Keratinocyte (primary cell): ENCODE measurements at regions not wholly inside any gene's neighbourhood (a gene's known extent, or its start where the extent isn't known, plus 50 kb on each side); places are given as distances from the start of the nearest gene placed in this dataset.
A peak's percentile ranks its signal among the peaks of the same experiment; 100 is the strongest.

ENCODE experiments used
- DNase-seq: peaks from one replicate; pipeline ENCODE4 v3.0.0-alpha.2; 2011; ENCODE audit warnings: low read depth, missing footprints, low spot score
- FAIRE-seq: peaks from 2 replicates; lab custom pipeline; 2011; peaks lifted over from hg19 to GRCh38; lab: Jason Lieb, UNC
- H2AFZ ChIP-seq: 2 replicates; pipeline ENCODE4 v1.6.0; 2012; ENCODE audit warnings: low read length, control low read depth, inconsistent platforms; ENCODE audit not compliant: control insufficient read depth
- H3K27ac ChIP-seq: 2 replicates; pipeline ENCODE4 v1.5.1; 2011; ENCODE audit warnings: low read length; ENCODE audit not compliant: control insufficient read depth, insufficient read depth
- H3K27me3 ChIP-seq: 3 replicates; pipeline ENCODE4 v1.6.0; 2011; ENCODE audit warnings: low read length; ENCODE audit not compliant: control insufficient read depth, insufficient read depth; ENCODE audit errors: extremely low read depth
- H3K36me3 ChIP-seq, 2 experiments: 2 replicates in 1 of 2; 3 replicates in 1 of 2; pipeline ENCODE4 v1.5.1; 2011; ENCODE audit warnings: low read length in 2 of 2, mild to moderate bottlenecking in 1 of 2; ENCODE audit not compliant: control insufficient read depth in 2 of 2, insufficient read depth in 2 of 2; ENCODE audit errors: extremely low read depth in 1 of 2
- H3K4me1 ChIP-seq: 3 replicates; pipeline ENCODE4 v1.5.1; 2011; ENCODE audit warnings: low read length; ENCODE audit not compliant: control insufficient read depth, insufficient read depth; ENCODE audit errors: extremely low read depth
- H3K4me2 ChIP-seq: 3 replicates; pipeline ENCODE4 v1.6.0; 2011; ENCODE audit warnings: low read depth, low read length; ENCODE audit not compliant: control insufficient read depth, insufficient read depth; ENCODE audit errors: extremely low read depth
- H3K4me3 ChIP-seq, 3 experiments: fragments of 200-600 bp in 1 of 3; sonication (generic) in 1 of 3; 2 replicates in 2 of 3; 3 replicates in 1 of 3; pipeline ENCODE4 v1.5.1; 2011 to 2016; ENCODE audit warnings: low read length in 3 of 3, mild to moderate bottlenecking in 3 of 3, control low read depth in 2 of 3, inconsistent platforms in 1 of 3, low read depth in 1 of 3, mixed read lengths in 1 of 3, mixed run types in 1 of 3, moderate library complexity in 1 of 3; ENCODE audit not compliant: control insufficient read depth in 2 of 3, insufficient read depth in 2 of 3; ENCODE audit errors: extremely low read depth in 1 of 3
- H3K79me2 ChIP-seq: 2 replicates; pipeline ENCODE4 v1.6.0; 2012; ENCODE audit warnings: low read length; ENCODE audit not compliant: control insufficient read depth, insufficient read depth
- H3K9ac ChIP-seq: 3 replicates; pipeline ENCODE4 v1.6.0; 2011; ENCODE audit warnings: low read length; ENCODE audit not compliant: control insufficient read depth, insufficient read depth; ENCODE audit errors: extremely low read depth
- H3K9me1 ChIP-seq: 3 replicates; pipeline ENCODE4 v1.6.0; 2011; ENCODE audit warnings: low read length; ENCODE audit not compliant: control insufficient read depth, insufficient read depth; ENCODE audit errors: extremely low read depth
- H3K9me3 ChIP-seq: 2 replicates; pipeline ENCODE4 v1.5.1; 2012; ENCODE audit warnings: low read depth, low read length; ENCODE audit not compliant: control insufficient read depth
- H4K20me1 ChIP-seq: 3 replicates; pipeline ENCODE4 v1.6.0; 2011; ENCODE audit warnings: low read length; ENCODE audit not compliant: control insufficient read depth, insufficient read depth; ENCODE audit errors: extremely low read depth
- CTCF ChIP-seq, 3 experiments: IDR thresholded peaks in 1 of 3; conservative IDR thresholded peaks in 1 of 3; optimal IDR thresholded peaks in 1 of 3; 2 replicates in 2 of 3; 3 replicates in 1 of 3; pipeline versions ENCODE3 to v1.5.1; 2011; ENCODE audit warnings: low read length in 3 of 3, mild to moderate bottlenecking in 3 of 3, moderate library complexity in 2 of 3, control low read depth in 1 of 3, inconsistent platforms in 1 of 3; ENCODE audit not compliant: insufficient read depth in 2 of 3; ENCODE audit errors: extremely low read depth in 1 of 3
- EZH2 ChIP-seq: IDR thresholded peaks from one replicate; pipeline ENCODE4 v1.6.1; 2012; ENCODE audit warnings: inconsistent platforms, mild to moderate bottlenecking, low read length, moderate library complexity
- dilution Hi-C: fragments of 300-500 bp; cut with MboI; formaldehyde crosslinking; loops from one replicate; pipeline ENCODE4 v1.7.0; 2020; ENCODE audit warnings: low sequenced_read_pairs; ENCODE audit not compliant: extremely low pct_ligation_motif_present

GRCh38 chr17:72393553-72393952 lies 272.7 kb downstream of the SOX9 start:
- Histone ChIP-seq H3K9me1 (no peaks in the 10 kb centered on the region), H3K9me3 (no peaks in the 10 kb centered on the region), H3K27me3 (no peaks in the 10 kb centered on the region), H4K20me1 (no peaks in the 10 kb centered on the region), H3K27ac (peak overlapping the region; percentile 51), H3K79me2 (no peaks in the 10 kb centered on the region), H3K36me3 (no peaks in the 10 kb centered on the region), H3K4me2 (peak overlapping the region; percentile 34), H3K4me3 (no peak overlapping the region), H2AFZ (no peak overlapping the region), H3K4me1 (peaks cover 56% of the 10 kb centered on the region), H3K9ac (no peak overlapping the region)
- DNase-seq (no peak), FAIRE-seq (peak; percentile 90)
- dilution Hi-C loops = no loop called here
- no peak for TF ChIP-seq CTCF (optimal IDR thresholded peaks at IDR 0.05 in 1 of 3, IDR thresholded peaks at IDR 0.05 in 1 of 3, conservative IDR thresholded peaks at IDR 0.05 in 1 of 3; ENCODE audit: extremely low read depth in 1 of 3, insufficient read depth in 2 of 3, low read length in 3 of 3)
- no peak for TF ChIP-seq EZH2

- no peak overlapping the region for H3K4me2 ChIP-seq
- H3K9ac ChIP-seq = no peak overlapping the region
- dilution Hi-C loops = no loop called here
Observed at GRCh38 chr17:72394531-72394930, 273.7 kb downstream of the SOX9 start.

More at GRCh38 chr17:72394531-72394930, 273.7 kb downstream of the SOX9 start:
- H4K20me1 ChIP-seq = no peaks in the 10 kb centered on the region
- no peaks in the 10 kb centered on the region for H3K27me3 ChIP-seq
- no peak overlapping the region for H3K27ac ChIP-seq
- FAIRE-seq = no peak
- TF ChIP-seq CTCF (optimal IDR thresholded peaks at IDR 0.05 in 1 of 3, IDR thresholded peaks at IDR 0.05 in 1 of 3, conservative IDR thresholded peaks at IDR 0.05 in 1 of 3; ENCODE audit: extremely low read depth in 1 of 3, insufficient read depth in 2 of 3, low read length in 3 of 3) = no peak
- peaks cover 46% of the 10 kb centered on the region for H3K4me1 ChIP-seq
- H2AFZ ChIP-seq = no peak overlapping the region
- H3K9me3 ChIP-seq = no peaks in the 10 kb centered on the region
- no peaks in the 10 kb centered on the region for H3K9me1 ChIP-seq
- DNase-seq = no peak
- H3K4me3 ChIP-seq = no peak overlapping the region
- H3K79me2 ChIP-seq = no peaks in the 10 kb centered on the region
- peaks cover 0 to 4% of the 10 kb centered on the region in 2 experiments for H3K36me3 ChIP-seq
